ENCODE measurements at regions not wholly inside any gene's neighbourhood (a gene's known extent, or its start where the extent isn't known, plus 50 kb on each side); places are given as distances from the start of the nearest gene placed in this dataset.

GRCh38 chr12:9345171-9345570, 137.0 kb upstream of the PZP start:
- H3K4me3 ChIP-seq (ENCODE audit: low read depth, low read length): no peak overlapping the region
- no peak for DNase-seq
- peaks cover 11% of the 10 kb centered on the region for H3K27me3 ChIP-seq
- H3K4me1 ChIP-seq: no peaks in the 10 kb centered on the region
- no peaks in the 10 kb centered on the region for H3K36me3 ChIP-seq
- no peaks in the 10 kb centered on the region for H3K9me3 ChIP-seq
- TF ChIP-seq, protein P1, sequence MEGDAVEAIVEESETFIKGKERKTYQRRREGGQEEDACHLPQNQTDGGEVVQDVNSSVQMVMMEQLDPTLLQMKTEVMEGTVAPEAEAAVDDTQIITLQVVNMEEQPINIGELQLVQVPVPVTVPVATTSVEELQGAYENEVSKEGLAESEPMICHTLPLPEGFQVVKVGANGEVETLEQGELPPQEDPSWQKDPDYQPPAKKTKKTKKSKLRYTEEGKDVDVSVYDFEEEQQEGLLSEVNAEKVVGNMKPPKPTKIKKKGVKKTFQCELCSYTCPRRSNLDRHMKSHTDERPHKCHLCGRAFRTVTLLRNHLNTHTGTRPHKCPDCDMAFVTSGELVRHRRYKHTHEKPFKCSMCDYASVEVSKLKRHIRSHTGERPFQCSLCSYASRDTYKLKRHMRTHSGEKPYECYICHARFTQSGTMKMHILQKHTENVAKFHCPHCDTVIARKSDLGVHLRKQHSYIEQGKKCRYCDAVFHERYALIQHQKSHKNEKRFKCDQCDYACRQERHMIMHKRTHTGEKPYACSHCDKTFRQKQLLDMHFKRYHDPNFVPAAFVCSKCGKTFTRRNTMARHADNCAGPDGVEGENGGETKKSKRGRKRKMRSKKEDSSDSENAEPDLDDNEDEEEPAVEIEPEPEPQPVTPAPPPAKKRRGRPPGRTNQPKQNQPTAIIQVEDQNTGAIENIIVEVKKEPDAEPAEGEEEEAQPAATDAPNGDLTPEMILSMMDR (IDR thresholded peaks at IDR 0.05; ENCODE audit: low read depth, low read length): no peak

DNA sequence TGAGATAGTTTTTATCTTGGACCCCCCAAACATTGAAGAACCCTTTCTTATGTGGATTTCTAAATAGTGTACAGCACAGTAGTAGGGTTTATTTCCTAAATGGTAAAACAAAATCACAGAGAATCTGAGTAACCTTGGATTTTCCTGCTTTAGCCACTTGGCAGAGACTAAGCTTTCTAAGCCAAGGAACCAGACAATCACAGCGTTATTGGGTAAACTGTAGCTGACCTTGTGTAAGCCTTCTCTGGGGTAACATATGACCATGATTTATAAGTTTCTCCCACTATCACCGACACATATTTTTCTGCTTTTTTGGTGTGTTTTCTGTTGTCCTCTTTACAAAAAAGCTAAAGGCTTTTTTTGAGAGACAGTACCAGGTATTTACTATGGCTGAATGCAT, 136.3 kb upstream of the PZP start:
- Histone ChIP-seq H3K9me3 (no peaks in the 10 kb centered on the region), H3K27me3 (peaks cover 11% of the 10 kb centered on the region), H3K4me3 (ENCODE audit: low read depth, low read length) (no peak overlapping the region), H3K36me3 (no peaks in the 10 kb centered on the region), H3K4me1 (no peaks in the 10 kb centered on the region)
- no peak for DNase-seq
- TF ChIP-seq, protein P1 (IDR thresholded peaks at IDR 0.05; ENCODE audit: low read depth, low read length): no peak

DNA sequence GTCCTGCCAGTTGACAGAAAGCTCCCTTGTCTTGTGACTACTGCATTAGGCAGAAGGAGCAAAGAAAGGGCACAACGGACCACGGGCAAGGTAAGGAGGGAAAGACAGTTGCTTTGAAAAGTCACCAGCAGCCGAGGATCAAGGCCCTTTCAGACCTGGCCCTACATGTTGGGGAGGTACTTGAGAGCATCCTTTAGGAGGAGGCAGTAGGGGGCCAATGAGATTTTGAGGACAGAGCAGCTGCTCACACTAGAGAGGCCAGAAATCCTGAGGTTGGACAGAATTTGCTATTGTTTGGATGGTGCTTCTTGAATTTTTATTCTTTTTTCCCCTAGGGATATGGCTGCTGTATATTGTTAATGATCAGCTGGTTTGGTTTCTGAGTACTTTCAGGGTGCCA, 135.5 kb upstream of the PZP start:
- TF ChIP-seq, protein P1 (IDR thresholded peaks at IDR 0.05; ENCODE audit: low read depth, low read length): no peak
- peaks cover 11% of the 10 kb centered on the region for H3K27me3 ChIP-seq
- no peaks in the 10 kb centered on the region for H3K36me3 ChIP-seq
- no peaks in the 10 kb centered on the region for H3K4me1 ChIP-seq
- DNase-seq: no peak
- H3K4me3 ChIP-seq (ENCODE audit: low read depth, low read length): no peak overlapping the region
- no peaks in the 10 kb centered on the region for H3K9me3 ChIP-seq

- Histone ChIP-seq H3K36me3 (no peaks in the 10 kb centered on the region), H3K9me3 (no peaks in the 10 kb centered on the region), H3K4me1 (no peaks in the 10 kb centered on the region), H3K4me3 (ENCODE audit: low read depth, low read length) (no peak overlapping the region), H3K27me3 (peaks cover 11% of the 10 kb centered on the region)
- no peak for DNase-seq
- TF ChIP-seq, protein P1 (IDR thresholded peaks at IDR 0.05; ENCODE audit: low read depth, low read length): no peak
Observed at GRCh38 chr12:9342614-9343353, 134.6 kb upstream of the PZP start.

DNA sequence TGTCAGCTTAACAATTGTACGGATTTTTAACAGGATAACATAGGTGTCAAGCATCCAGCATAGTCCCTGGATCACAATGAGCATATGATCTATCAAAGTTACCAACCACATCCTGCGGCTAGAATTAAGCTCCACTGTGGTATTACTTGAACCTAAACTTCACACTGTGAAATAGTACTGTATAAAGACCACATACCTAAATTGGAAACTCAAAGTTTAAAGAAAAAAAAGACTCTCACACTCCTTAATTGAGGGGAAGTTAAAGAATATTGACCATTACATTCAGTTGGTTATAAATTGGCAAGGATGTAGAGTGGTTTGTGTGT, 133.0 kb upstream of the PZP start:
- no peak overlapping the region for H3K4me3 ChIP-seq (ENCODE audit: low read depth, low read length)
- DNase-seq: no peak
- H3K27me3 ChIP-seq: peaks cover 7% of the 10 kb centered on the region
- no peaks in the 10 kb centered on the region for H3K36me3 ChIP-seq
- TF ChIP-seq, protein P1 (IDR thresholded peaks at IDR 0.05; ENCODE audit: low read depth, low read length): no peak
- no peaks in the 10 kb centered on the region for H3K9me3 ChIP-seq
- H3K4me1 ChIP-seq: no peaks in the 10 kb centered on the region

DNA sequence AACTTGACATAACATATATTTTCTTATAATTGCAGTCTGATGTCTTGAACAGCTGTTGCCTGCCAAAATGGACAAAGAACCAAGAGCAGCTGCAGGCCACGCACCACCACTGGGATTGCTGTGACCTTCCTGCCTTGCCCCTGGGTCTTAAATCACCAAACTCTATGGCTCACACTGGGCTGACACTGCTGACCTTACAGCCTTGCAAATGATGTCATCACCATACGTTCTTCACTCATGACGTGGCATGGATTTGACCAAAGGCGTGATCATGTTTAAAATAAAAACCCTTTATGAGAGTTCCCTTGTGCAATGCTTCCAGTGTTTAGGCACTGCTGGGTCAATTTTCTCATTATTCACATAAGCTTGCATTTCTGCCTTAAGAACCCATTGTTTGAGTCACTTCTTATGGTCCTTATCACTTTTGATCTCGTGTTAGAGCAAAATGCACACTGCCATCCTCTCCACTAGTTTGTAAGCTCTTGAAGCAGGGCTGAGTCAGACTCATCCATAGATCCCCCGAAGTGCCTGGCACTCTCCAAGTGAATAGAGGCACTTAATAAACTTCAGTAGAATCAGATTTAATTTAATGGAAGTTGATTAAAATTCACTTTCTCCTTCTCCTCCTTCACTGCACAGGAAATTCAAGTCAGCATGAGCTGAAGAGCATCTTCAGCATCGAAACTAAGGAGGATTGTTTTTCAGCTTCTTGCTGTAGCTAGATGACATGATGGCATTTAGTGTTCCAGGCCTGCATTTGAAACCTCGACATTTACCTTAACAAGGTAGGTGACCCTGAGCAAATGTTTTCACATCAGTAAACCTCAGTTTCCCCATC, 132.4 kb upstream of the PZP start:
- Histone ChIP-seq H3K9me3 (no peaks in the 10 kb centered on the region), H3K4me3 (ENCODE audit: low read depth, low read length) (no peak overlapping the region), H3K27me3 (peaks cover 7% of the 10 kb centered on the region), H3K4me1 (no peaks in the 10 kb centered on the region), H3K36me3 (no peaks in the 10 kb centered on the region)
- TF ChIP-seq, protein P1 (IDR thresholded peaks at IDR 0.05; ENCODE audit: low read depth, low read length): no peak
- no peak for DNase-seq

All from BE2C (cell line).